ENCODE measurements at regions not wholly inside any gene's neighbourhood (a gene's known extent, or its start where the extent isn't known, plus 50 kb on each side); places are given as distances from the start of the nearest gene placed in this dataset.

GRCh38 chr10:105914432-105914831 lies 1250.1 kb downstream of the SORCS1 start:
- TF ChIP-seq CTCF (optimal IDR thresholded peaks at IDR 0.05 in 1 of 3, IDR thresholded peaks at IDR 0.05 in 1 of 3, conservative IDR thresholded peaks at IDR 0.05 in 1 of 3; ENCODE audit: extremely low read depth in 1 of 3, insufficient read depth in 2 of 3, low read length in 3 of 3) (no peak), EZH2 (IDR thresholded peaks at IDR 0.05; ENCODE audit: low read length) (no peak)

Data from keratinocyte (primary cell).